SKM-1 treated with dmso at 0.1 percent for 144 hours (cell line): ENCODE measurements at regions not wholly inside any gene's neighbourhood (a gene's known extent, or its start where the extent isn't known, plus 50 kb on each side); places are given as distances from the start of the nearest gene placed in this dataset.
"Not testable (repeated sequence)": the region's sequence is repeated elsewhere in the genome, so short reads cannot be mapped to it uniquely, and the experiment has no call there.

Experiments
- DNase-seq: peaks from one replicate; lab custom pipeline; 2025; ENCODE audit not compliant: unreplicated experiment; lab: John Stamatoyannopoulos, UW

- DNase-seq, result no peak
Observed at GRCh38 chr14:43745746-43746145, 761.3 kb downstream of the FSCB start.

GRCh38 chr14:43735932-43736331 lies 771.2 kb downstream of the FSCB start:
- DNase-seq, result no peak

- DNase-seq, result peak; percentile 5
Observed at GRCh38 chr14:43729143-43729542, 777.9 kb downstream of the FSCB start.

GRCh38 chr14:43706900-43707299 lies 800.2 kb downstream of the FSCB start:
- no peak for DNase-seq

- DNase-seq, result not testable (repeated sequence)
Observed at GRCh38 chr14:43698561-43699284, 808.4 kb downstream of the FSCB start.

GRCh38 chr14:43697003-43697402 lies 810.1 kb downstream of the FSCB start:
- DNase-seq, result no peak

- no peak for DNase-seq
Observed at GRCh38 chr14:43692706-43693105, 814.4 kb downstream of the FSCB start.

GRCh38 chr14:43687921-43688320 lies 819.2 kb downstream of the FSCB start:
- DNase-seq, result no peak

GRCh38 chr14:43677581-43677980 lies 829.5 kb downstream of the FSCB start:
- DNase-seq, result no peak

GRCh38 chr14:43674273-43674672 lies 832.8 kb downstream of the FSCB start:
- DNase-seq, result no peak

GRCh38 chr14:43671716-43672485 lies 835.2 kb downstream of the FSCB start:
- no peak for DNase-seq

- no peak for DNase-seq
Observed at GRCh38 chr14:43669355-43669754, 837.7 kb downstream of the FSCB start.

- DNase-seq, result no peak
Observed at GRCh38 chr14:43665570-43666267, 841.4 kb downstream of the FSCB start.

- not testable (repeated sequence) for DNase-seq
Observed at GRCh38 chr14:43655194-43655593, 851.9 kb downstream of the FSCB start.

GRCh38 chr14:43651896-43652295 lies 855.2 kb downstream of the FSCB start:
- DNase-seq, result no peak

GRCh38 chr14:43651185-43651787 lies 855.8 kb downstream of the FSCB start:
- no peak for DNase-seq

- DNase-seq, result no peak
Observed at GRCh38 chr14:43649508-43649907, 857.6 kb downstream of the FSCB start.

- DNase-seq, result no peak
Observed at GRCh38 chr14:43647302-43647701, 859.8 kb downstream of the FSCB start.

GRCh38 chr14:43640718-43641267 lies 866.3 kb downstream of the FSCB start:
- no peak for DNase-seq

GRCh38 chr14:43625294-43625693 lies 881.8 kb downstream of the FSCB start:
- no peak for DNase-seq

- DNase-seq, result no peak
Observed at GRCh38 chr14:43621282-43621681, 885.8 kb downstream of the FSCB start.
